Spleen (tissue), 11 donors: ENCODE measurements at regions not wholly inside any gene's neighbourhood (a gene's known extent, or its start where the extent isn't known, plus 50 kb on each side); places are given as distances from the start of the nearest gene placed in this dataset.

Experiments
- DNase-seq: peaks from one replicate; pipeline ENCODE4 v3.0.0-alpha.2; 2020
- H3K27ac ChIP-seq, 8 donors: fragments of 200-600 bp; sonication (generic) in 7 of 8; 1 replicate in 4 of 8; 2 replicates in 4 of 8; pipeline versions ENCODE4 v1.5.0 to v1.8.0; 2016 to 2021; ENCODE audit warnings: inconsistent platforms in 4 of 8, mild to moderate bottlenecking in 4 of 8, moderate library complexity in 1 of 8
- H3K27me3 ChIP-seq, 7 donors: fragments of 200-600 bp; sonication (generic) in 6 of 7; replicated peaks in 1 of 7; 1 replicate in 4 of 7; 2 replicates in 3 of 7; pipeline versions ENCODE4 v1.5.0 to v1.8.0; 2016 to 2021; ENCODE audit warnings: inconsistent platforms in 3 of 7, mild to moderate bottlenecking in 1 of 7
- H3K36me3 ChIP-seq, 6 donors: fragments of 200-600 bp; sonication (generic) in 5 of 6; 1 replicate in 4 of 6; 2 replicates in 2 of 6; pipeline versions ENCODE4 v1.5.0 to v1.8.0; 2016 to 2021; ENCODE audit warnings: inconsistent platforms in 2 of 6
- H3K4me1 ChIP-seq, 6 donors: fragments of 200-600 bp; sonication (generic) in 5 of 6; 1 replicate in 3 of 6; 2 replicates in 3 of 6; pipeline versions ENCODE4 v1.5.0 to v1.8.0; 2016 to 2021; ENCODE audit warnings: inconsistent platforms in 3 of 6
- H3K4me3 ChIP-seq, 8 donors: fragments of 200-600 bp; sonication (generic) in 7 of 8; 1 replicate in 4 of 8; 2 replicates in 4 of 8; pipeline versions ENCODE4 v1.5.0 to v1.8.0; 2016 to 2021; ENCODE audit warnings: inconsistent platforms in 4 of 8, mild to moderate bottlenecking in 4 of 8, moderate library complexity in 2 of 8
- H3K9me3 ChIP-seq, 8 donors: fragments of 200-600 bp; sonication (generic) in 7 of 8; 1 replicate in 4 of 8; 2 replicates in 4 of 8; pipeline versions ENCODE4 v1.5.0 to v1.8.0; 2016 to 2021; ENCODE audit warnings: inconsistent platforms in 4 of 8
- POLR2A ChIP-seq, 3 donors: fragments of 450-650 bp; IDR thresholded peaks; one replicate each; pipeline ENCODE4 v1.5.1; 2017; ENCODE audit warnings: antibody characterized with exemption in 3 of 3, mild to moderate bottlenecking in 1 of 3
- POLR2AphosphoS5 ChIP-seq, 3 donors: sonication (generic); formaldehyde crosslinking; IDR thresholded peaks; one replicate each; pipeline ENCODE4 v1.5.1; 2017; ENCODE audit warnings: antibody characterized with exemption in 3 of 3
- WGBS, 5 donors: extraction: QIAGEN DNeasy Blood & Tissue Kit in 3 of 5; methylation state at CpG; one replicate each; pipeline versions ENCODE4 v1.1.5 to v1.1.7; 2013 to 2018; 5-methylcytosine and 5-hydroxymethylcytosine counted together
- intact Hi-C: fragments of 100-400 bp; cut with DNase I; formaldehyde crosslinking; loops from one replicate; pipeline ENCODE4 v1.15.0; 2023; ENCODE audit warnings: low total_unique reads
- TF ChIP-seq, protein P1 (sequence below), 11 experiments: fragments of 200-600 bp in 7 of 11; fragments of 450-650 bp in 4 of 11; sonication (generic) in 4 of 11; IDR thresholded peaks in 8 of 11; conservative IDR thresholded peaks in 3 of 11; 1 replicate in 7 of 11; 2 replicates in 4 of 11; pipeline versions ENCODE4 v1.4.0 to v1.8.0; 2016 to 2021; ENCODE audit warnings: antibody characterized with exemption in 11 of 11, inconsistent platforms in 4 of 11, mild to moderate bottlenecking in 1 of 11
- donor health status: healthy with polysubstance abuse.
- donor health status: DM: no; HTN: no; CAD: no; lungs with moderate emphysema.
- donor health status: DM: no; HTN: no; CAD: no.
- donor health status: Bipolar disorder and iron deficiency.
- donor health status: healthy.
- donor health status: DM: no; HTN: no; CAD: no.
- donor health status: DM: yes; HTN: yes; CAD: no.

DNA sequence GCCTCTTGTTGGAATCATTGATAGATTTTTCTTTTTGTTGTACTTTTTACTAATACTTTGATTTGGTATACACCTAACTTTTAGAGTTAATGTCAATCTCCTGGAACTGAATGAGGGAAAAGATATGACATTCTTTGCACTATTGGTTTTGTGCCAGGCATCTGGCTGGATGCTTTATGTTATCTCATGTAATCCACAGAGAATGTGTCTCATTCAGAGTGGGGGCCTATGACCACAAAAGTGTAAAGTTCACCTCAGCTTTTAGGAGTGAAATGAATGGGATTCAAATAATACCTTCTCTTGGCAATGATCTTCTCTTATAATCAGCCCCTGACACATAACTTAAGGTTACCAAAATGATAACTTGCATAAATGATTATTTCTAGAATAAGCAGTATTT is 329.1 kb upstream of the ROPN1 start:
- no peak for DNase-seq
- intact Hi-C loops, result no loop called here
- no peaks in the 10 kb centered on the region for H3K9me3 ChIP-seq
- H3K4me1 ChIP-seq, result peaks cover 0 to 1% (median 0%) of the 10 kb centered on the region in 6 donors
- H3K27ac ChIP-seq, result no peak overlapping the region
- TF ChIP-seq POLR2A (IDR thresholded peaks at IDR 0.05), result no peak
- TF ChIP-seq POLR2AphosphoS5 (IDR thresholded peaks at IDR 0.05), result no peak
- TF ChIP-seq, protein P1, sequence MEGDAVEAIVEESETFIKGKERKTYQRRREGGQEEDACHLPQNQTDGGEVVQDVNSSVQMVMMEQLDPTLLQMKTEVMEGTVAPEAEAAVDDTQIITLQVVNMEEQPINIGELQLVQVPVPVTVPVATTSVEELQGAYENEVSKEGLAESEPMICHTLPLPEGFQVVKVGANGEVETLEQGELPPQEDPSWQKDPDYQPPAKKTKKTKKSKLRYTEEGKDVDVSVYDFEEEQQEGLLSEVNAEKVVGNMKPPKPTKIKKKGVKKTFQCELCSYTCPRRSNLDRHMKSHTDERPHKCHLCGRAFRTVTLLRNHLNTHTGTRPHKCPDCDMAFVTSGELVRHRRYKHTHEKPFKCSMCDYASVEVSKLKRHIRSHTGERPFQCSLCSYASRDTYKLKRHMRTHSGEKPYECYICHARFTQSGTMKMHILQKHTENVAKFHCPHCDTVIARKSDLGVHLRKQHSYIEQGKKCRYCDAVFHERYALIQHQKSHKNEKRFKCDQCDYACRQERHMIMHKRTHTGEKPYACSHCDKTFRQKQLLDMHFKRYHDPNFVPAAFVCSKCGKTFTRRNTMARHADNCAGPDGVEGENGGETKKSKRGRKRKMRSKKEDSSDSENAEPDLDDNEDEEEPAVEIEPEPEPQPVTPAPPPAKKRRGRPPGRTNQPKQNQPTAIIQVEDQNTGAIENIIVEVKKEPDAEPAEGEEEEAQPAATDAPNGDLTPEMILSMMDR (IDR thresholded peaks at IDR 0.05 in 8 of 11, conservative IDR thresholded peaks at IDR 0.05 in 3 of 11), result no peak
- H3K27me3 ChIP-seq, result no peaks in the 10 kb centered on the region
- no peak overlapping the region for H3K4me3 ChIP-seq
- peaks cover 0 to 4% (median 0%) of the 10 kb centered on the region in 6 donors for H3K36me3 ChIP-seq

DNA sequence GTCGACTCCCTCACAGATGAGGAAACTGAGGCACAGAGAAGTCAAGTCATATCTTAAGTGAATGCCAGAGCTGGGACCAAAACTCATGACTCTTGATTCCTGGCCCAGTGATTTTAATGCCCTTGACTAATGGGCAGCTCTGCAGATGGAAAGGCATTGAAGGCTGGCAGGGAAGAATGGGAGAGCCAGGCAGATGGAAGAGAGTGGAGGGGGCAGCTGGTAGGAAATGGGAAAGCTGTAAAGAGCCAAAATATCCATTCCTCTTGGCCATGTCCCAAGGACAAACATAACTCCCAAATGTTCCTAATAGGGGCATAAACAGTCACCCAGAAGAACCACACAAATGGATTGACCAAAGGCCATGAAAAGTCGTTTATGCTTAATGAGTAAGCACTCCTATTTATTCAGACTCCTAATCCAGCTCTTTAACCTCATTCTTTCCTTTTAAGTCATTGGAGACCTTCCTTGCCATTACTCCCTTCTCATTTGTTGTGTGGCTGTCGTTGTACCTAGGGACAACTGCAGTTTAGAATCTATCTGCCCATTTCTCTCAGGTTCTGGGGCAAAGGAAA is 330.5 kb upstream of the ROPN1 start:
- intact Hi-C loops, result no loop called here
- no peak for DNase-seq
- 60 to 73% (median 73%) methylated on average over 3 of the region's 3 CpGs for WGBS, 5 donors
- Histone ChIP-seq H3K36me3 (peaks cover 0 to 13% (median 0%) of the 10 kb centered on the region in 6 donors), H3K4me1 (no peaks in the 10 kb centered on the region), H3K27me3 (no peaks in the 10 kb centered on the region), H3K27ac (no peak overlapping the region), H3K4me3 (no peak overlapping the region), H3K9me3 (no peaks in the 10 kb centered on the region)
- TF ChIP-seq POLR2A (IDR thresholded peaks at IDR 0.05), result no peak
- no peak for TF ChIP-seq POLR2AphosphoS5 (IDR thresholded peaks at IDR 0.05)
- TF ChIP-seq, protein P1 (IDR thresholded peaks at IDR 0.05 in 8 of 11, conservative IDR thresholded peaks at IDR 0.05 in 3 of 11), result no peak

DNA sequence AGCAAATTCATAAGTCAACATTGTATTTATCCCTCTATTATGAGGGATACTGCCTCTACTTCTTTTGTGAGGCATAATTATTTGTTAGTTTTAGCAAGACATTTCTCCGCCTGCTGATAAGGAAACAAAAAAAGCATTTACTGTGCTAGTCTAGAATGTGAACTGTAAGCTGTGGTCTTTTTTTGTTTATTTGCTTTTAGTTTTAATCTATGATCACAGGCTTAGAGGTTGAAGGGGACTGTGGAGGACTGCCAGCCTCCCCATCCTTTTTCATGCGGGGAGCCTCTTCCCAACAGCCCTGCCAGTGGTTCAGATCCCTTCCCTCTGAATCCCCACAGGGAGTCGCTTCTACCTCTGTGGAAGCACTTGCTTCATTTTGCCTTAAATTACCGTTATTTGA is 331.0 kb upstream of the ROPN1 start:
- no peak overlapping the region for H3K27ac ChIP-seq
- DNase-seq, result no peak
- H3K36me3 ChIP-seq, result peaks cover 0 to 13% (median 0%) of the 10 kb centered on the region in 6 donors
- TF ChIP-seq POLR2A (IDR thresholded peaks at IDR 0.05), result no peak
- TF ChIP-seq, protein P1 (IDR thresholded peaks at IDR 0.05 in 8 of 11, conservative IDR thresholded peaks at IDR 0.05 in 3 of 11), result no peak
- TF ChIP-seq POLR2AphosphoS5 (IDR thresholded peaks at IDR 0.05), result no peak
- H3K9me3 ChIP-seq, result no peaks in the 10 kb centered on the region
- no peaks in the 10 kb centered on the region for H3K4me1 ChIP-seq
- intact Hi-C loops, result no loop called here
- no peak overlapping the region for H3K4me3 ChIP-seq
- 88 to 97% (median 93%) methylated on average over 4 of the region's 4 CpGs for WGBS, 5 donors
- no peaks in the 10 kb centered on the region for H3K27me3 ChIP-seq

DNA sequence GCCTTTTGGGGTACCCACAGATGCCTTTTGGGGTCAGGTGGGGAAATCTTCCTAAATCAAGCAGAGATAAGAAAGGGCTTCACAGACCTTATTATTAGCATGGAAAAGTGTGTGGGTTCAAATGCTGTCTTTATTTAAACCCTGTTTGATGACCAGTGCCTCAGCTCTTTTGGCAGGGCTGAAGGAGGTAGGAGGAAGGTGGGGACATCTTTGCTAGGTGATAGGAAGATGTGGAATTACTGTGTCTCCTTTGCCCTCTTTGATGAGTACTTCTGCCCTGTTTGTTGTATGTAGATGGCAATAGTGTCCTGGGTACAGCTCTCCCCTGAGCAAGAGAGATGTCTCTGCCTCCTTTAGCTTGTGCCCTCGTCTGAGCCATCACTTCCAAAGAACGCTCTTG is 333.3 kb upstream of the ROPN1 start:
- TF ChIP-seq POLR2A (IDR thresholded peaks at IDR 0.05) (no peak), POLR2AphosphoS5 (IDR thresholded peaks at IDR 0.05) (no peak)
- TF ChIP-seq, protein P1 (IDR thresholded peaks at IDR 0.05 in 8 of 11, conservative IDR thresholded peaks at IDR 0.05 in 3 of 11), result no peak
- intact Hi-C loops, result no loop called here
- no peaks in the 10 kb centered on the region for H3K9me3 ChIP-seq
- no peak overlapping the region for H3K4me3 ChIP-seq
- no peaks in the 10 kb centered on the region for H3K27me3 ChIP-seq
- peaks cover 0 to 21% (median 0%) of the 10 kb centered on the region in 6 donors for H3K36me3 ChIP-seq
- DNase-seq, result no peak
- H3K27ac ChIP-seq, result no peak overlapping the region
- no peaks in the 10 kb centered on the region for H3K4me1 ChIP-seq
- 78 to 96% (median 83%) methylated on average over 2 of the region's 2 CpGs for WGBS, 5 donors
